Panc1 (cell line): ENCODE measurements at regions not wholly inside any gene's neighbourhood (a gene's known extent, or its start where the extent isn't known, plus 50 kb on each side); places are given as distances from the start of the nearest gene placed in this dataset.

ENCODE experiments used
- ATAC-seq: fragments of 200-7000 bp; cut with Tn5 transposase; 2 replicates; pipeline ENCODE4 v1.9.1; 2020; ENCODE audit warnings: mild to moderate bottlenecking, moderate library complexity
- BruUV-seq: library from RNA; stranded (reverse); fragments of 400-500 nt; replicated peaks from 2 replicates; lab custom pipeline; 2021; lab: Mats Ljungman, UMichigan
- CTCF ChIA-PET: fragments of 300-600 bp; sonication (Branson Sonifier 250); formaldehyde crosslinking; loops from one replicate; lab custom pipeline; 2022; ENCODE audit warnings: antibody characterized with exemption; lab: Charles Lee
- POLR2A ChIA-PET: fragments of 300-600 bp; sonication (Branson Sonifier 250); formaldehyde crosslinking; loops from one replicate; lab custom pipeline; 2022; ENCODE audit warnings: antibody characterized with exemption; lab: Charles Lee
- DNase-seq: peaks from one replicate; pipeline ENCODE4 v3.0.0-alpha.2; 2010; ENCODE audit warnings: low read depth, low spot score
- H3K27ac ChIP-seq: 2 replicates; pipeline ENCODE4 v1.5.1; 2011; ENCODE audit warnings: mild to moderate bottlenecking, low read length, inconsistent platforms
- H3K27me3 ChIP-seq: fragments of 200-500 bp; sonication (Bioruptor generic); 2 replicates; pipeline ENCODE4 v1.6.0; 2014; ENCODE audit warnings: low read length, inconsistent platforms; ENCODE audit not compliant: control insufficient read depth, insufficient read depth
- H3K36me3 ChIP-seq: fragments of 200-500 bp; sonication (Bioruptor generic); 2 replicates; pipeline ENCODE4 v1.5.1; 2014; ENCODE audit warnings: inconsistent platforms, mild to moderate bottlenecking, low read length, moderate library complexity; ENCODE audit not compliant: control insufficient read depth, insufficient read depth
- H3K4me1 ChIP-seq: 2 replicates; pipeline ENCODE4 v1.5.1; 2011; ENCODE audit warnings: inconsistent platforms, mild to moderate bottlenecking, low read length, moderate library complexity; ENCODE audit not compliant: control insufficient read depth, insufficient read depth
- H3K4me3 ChIP-seq, 2 experiments: 2 replicates each; pipeline ENCODE4 v1.5.1; 2011 to 2012; ENCODE audit warnings: low read depth in 2 of 2, low read length in 2 of 2, mild to moderate bottlenecking in 2 of 2, inconsistent platforms in 1 of 2, moderate library complexity in 1 of 2
- H3K9me3 ChIP-seq: fragments of 200-500 bp; sonication (Bioruptor generic); 2 replicates; pipeline ENCODE4 v1.5.1; 2014; ENCODE audit warnings: low read depth, mild to moderate bottlenecking, inconsistent platforms, low read length, moderate library complexity; ENCODE audit not compliant: control insufficient read depth, insufficient read depth
- CTCF ChIP-seq: fragments of 450-650 bp; IDR thresholded peaks from 2 replicates; pipeline ENCODE4 v1.5.1; 2017; ENCODE audit warnings: mild to moderate bottlenecking
- POLR2AphosphoS5 ChIP-seq: IDR thresholded peaks from 2 replicates; pipeline ENCODE4 v1.6.1; 2012; ENCODE audit warnings: mild to moderate bottlenecking, low read depth, low read length, moderate library complexity
- REST ChIP-seq, 2 experiments: IDR thresholded peaks; 2 replicates each; pipeline ENCODE4 v1.6.1; 2011 to 2012; ENCODE audit warnings: low read depth in 2 of 2, control low read depth in 1 of 2, low read length in 1 of 2, mild to moderate bottlenecking in 1 of 2, moderate library complexity in 1 of 2; ENCODE audit not compliant: insufficient read depth in 1 of 2
- SIN3A ChIP-seq: IDR thresholded peaks from 2 replicates; pipeline ENCODE4 v1.6.1; 2012; ENCODE audit warnings: low read depth, mild to moderate bottlenecking, low read length, moderate library complexity, borderline replicate concordance; ENCODE audit not compliant: insufficient read depth
- TCF7L2 ChIP-seq: IDR thresholded peaks from 2 replicates; pipeline ENCODE4 v1.6.1; 2011; ENCODE audit warnings: mild to moderate bottlenecking, low read depth, low read length, inconsistent platforms
- in situ Hi-C: cut with HindIII; loops from 2 replicates; pipeline ENCODE4 v1.10.0; 2016; ENCODE audit warnings: low sequenced_read_pairs, low pct_unique_long_range_greater_than_20kb
- intact Hi-C: fragments of 100-400 bp; cut with micrococcal nuclease; formaldehyde crosslinking; loops from one replicate; pipeline ENCODE4 v1.10.0; 2022; ENCODE audit not compliant: unreplicated experiment

- H3K4me1 ChIP-seq = no peaks in the 10 kb centered on the region
- H3K36me3 ChIP-seq = no peaks in the 10 kb centered on the region
- no peak overlapping the region for H3K27ac ChIP-seq
- BruUV-seq = no TSS peak
- ChIA-PET CTCF (no interaction called here), POLR2A (no interaction called here)
- H3K9me3 ChIP-seq = no peaks in the 10 kb centered on the region
- no peak for DNase-seq
- no peak for ATAC-seq
- TF ChIP-seq SIN3A (no peak), TCF7L2 (no peak), CTCF (no peak), REST (IDR thresholded peaks at IDR 0.05; ENCODE audit: insufficient read depth in 1 of 2, low read depth in 2 of 2, low read length in 1 of 2) (no peak)
- in situ Hi-C loops (no loop called here), intact Hi-C loops (no loop called here)
- no peak overlapping the region for H3K4me3 ChIP-seq
- H3K27me3 ChIP-seq = no peaks in the 10 kb centered on the region
Measured at GRCh38 chr13:107477772-107478379, 737.5 kb downstream of the LIG4 start.

GRCh38 chr13:107475753-107476453, 739.4 kb downstream of the LIG4 start:
- POLR2A ChIA-PET = no interaction called here
- H3K27ac ChIP-seq = no peak overlapping the region
- CTCF ChIA-PET = no interaction called here
- intact Hi-C loops (no loop called here), in situ Hi-C loops (no loop called here)
- BruUV-seq = no TSS peak
- no peaks in the 10 kb centered on the region for H3K27me3 ChIP-seq
- no peaks in the 10 kb centered on the region for H3K4me1 ChIP-seq
- no peak for DNase-seq
- no peak overlapping the region for H3K4me3 ChIP-seq
- TF ChIP-seq TCF7L2 (no peak), POLR2AphosphoS5 (no peak), SIN3A (no peak), CTCF (no peak), REST (IDR thresholded peaks at IDR 0.05; ENCODE audit: insufficient read depth in 1 of 2, low read depth in 2 of 2, low read length in 1 of 2) (no peak)
- H3K36me3 ChIP-seq = no peaks in the 10 kb centered on the region
- no peaks in the 10 kb centered on the region for H3K9me3 ChIP-seq
- no peak for ATAC-seq
